ENCODE measurements at regions not wholly inside any gene's neighbourhood (a gene's known extent, or its start where the extent isn't known, plus 50 kb on each side); places are given as distances from the start of the nearest gene placed in this dataset.

DNA sequence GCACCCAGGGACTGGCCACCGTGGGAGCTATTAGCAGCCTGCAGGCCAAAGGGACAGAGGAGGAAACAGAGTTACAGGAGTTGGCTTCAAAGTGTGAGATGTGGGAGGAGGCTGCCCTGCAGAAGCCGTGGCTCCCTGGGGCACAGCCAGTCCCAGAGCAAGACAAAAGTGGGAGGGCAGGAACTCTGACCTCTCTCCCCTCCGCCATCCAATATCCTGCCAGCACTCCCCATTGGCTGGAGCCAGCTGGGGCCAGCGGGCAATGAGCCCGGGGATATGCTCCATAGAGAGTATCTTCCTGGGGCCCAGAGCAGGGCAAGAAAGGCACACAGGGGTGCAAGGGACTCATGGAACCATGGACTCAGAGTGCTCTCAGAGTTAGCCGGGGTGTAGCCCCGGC is 143.1 kb downstream of the INHBB start:
- TF ChIP-seq, protein P1, sequence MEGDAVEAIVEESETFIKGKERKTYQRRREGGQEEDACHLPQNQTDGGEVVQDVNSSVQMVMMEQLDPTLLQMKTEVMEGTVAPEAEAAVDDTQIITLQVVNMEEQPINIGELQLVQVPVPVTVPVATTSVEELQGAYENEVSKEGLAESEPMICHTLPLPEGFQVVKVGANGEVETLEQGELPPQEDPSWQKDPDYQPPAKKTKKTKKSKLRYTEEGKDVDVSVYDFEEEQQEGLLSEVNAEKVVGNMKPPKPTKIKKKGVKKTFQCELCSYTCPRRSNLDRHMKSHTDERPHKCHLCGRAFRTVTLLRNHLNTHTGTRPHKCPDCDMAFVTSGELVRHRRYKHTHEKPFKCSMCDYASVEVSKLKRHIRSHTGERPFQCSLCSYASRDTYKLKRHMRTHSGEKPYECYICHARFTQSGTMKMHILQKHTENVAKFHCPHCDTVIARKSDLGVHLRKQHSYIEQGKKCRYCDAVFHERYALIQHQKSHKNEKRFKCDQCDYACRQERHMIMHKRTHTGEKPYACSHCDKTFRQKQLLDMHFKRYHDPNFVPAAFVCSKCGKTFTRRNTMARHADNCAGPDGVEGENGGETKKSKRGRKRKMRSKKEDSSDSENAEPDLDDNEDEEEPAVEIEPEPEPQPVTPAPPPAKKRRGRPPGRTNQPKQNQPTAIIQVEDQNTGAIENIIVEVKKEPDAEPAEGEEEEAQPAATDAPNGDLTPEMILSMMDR (IDR thresholded peaks at IDR 0.05) = no peak
- TF ChIP-seq POLR2A (IDR thresholded peaks at IDR 0.05) = no peak
